ENCODE measurements at regions not wholly inside any gene's neighbourhood (a gene's known extent, or its start where the extent isn't known, plus 50 kb on each side); places are given as distances from the start of the nearest gene placed in this dataset.

GRCh38 chr1:87894062-87894461, 565.4 kb downstream of the LMO4 start:
- Mint-ChIP-seq H3K27me3 (ENCODE audit: low read depth in 3 of 3) (no peaks in the 10 kb centered on the region), H3K4me1 (no peaks in the 10 kb centered on the region), H3K27ac (no peak overlapping the region), H3K4me3 (no peak overlapping the region), H3K9me3 (peaks cover 0 to 3% (median 0%) of the 10 kb centered on the region in 7 donors), H3K36me3 (no peaks in the 10 kb centered on the region)
- no peak overlapping the region for H3K4me3 ChIP-seq (replicated peaks in 1 of 3; ENCODE audit: low read depth in 2 of 3, low read length in 3 of 3)
- no peak overlapping the region for H2AFZ ChIP-seq (ENCODE audit: insufficient read depth, low read depth, low read length, poor library complexity, severe bottlenecking)
- TF ChIP-seq CTCF (IDR thresholded peaks at IDR 0.05) = no peak
- H3K4me1 ChIP-seq (ENCODE audit: control insufficient read depth in 1 of 2, insufficient read depth in 2 of 2, low read length in 2 of 2) = no peaks in the 10 kb centered on the region
- no peak overlapping the region for H3K4me2 ChIP-seq (replicated peaks; ENCODE audit: extremely low read depth, low read length, poor library complexity, severe bottlenecking)
- intact Hi-C loops (cut with micrococcal nuclease) = no loop called here
- no peaks in the 10 kb centered on the region for H3K79me2 ChIP-seq (ENCODE audit: insufficient read depth, low read length)
- H3K36me3 ChIP-seq (replicated peaks in 1 of 2; ENCODE audit: control insufficient read depth in 1 of 2, insufficient read depth in 2 of 2, low read length in 2 of 2) = no peaks in the 10 kb centered on the region
- H3K9ac ChIP-seq (ENCODE audit: insufficient read depth, low read length, poor library complexity, severe bottlenecking) = no peak overlapping the region
- no CpG with 5 or more reads among the region's 1 CpG for WGBS (ENCODE audit: insufficient coverage)
- H3K27ac ChIP-seq (ENCODE audit: low read depth in 1 of 2, low read length in 2 of 2) = no peak overlapping the region
- no peak for DNase-seq
- H3K27me3 ChIP-seq (ENCODE audit: control insufficient read depth in 2 of 2, insufficient read depth in 2 of 2, low read length in 2 of 2) = no peaks in the 10 kb centered on the region
- no peaks in the 10 kb centered on the region for H3K9me3 ChIP-seq (replicated peaks in 1 of 2; ENCODE audit: control insufficient read depth in 1 of 2, insufficient read depth in 1 of 2, low read length in 2 of 2)
- no peaks in the 10 kb centered on the region for H4K20me1 ChIP-seq (ENCODE audit: insufficient read depth, low read length)

GRCh38 chr1:87897481-87897880, 568.8 kb downstream of the LMO4 start:
- H2AFZ ChIP-seq (ENCODE audit: insufficient read depth, low read depth, low read length, poor library complexity, severe bottlenecking) = no peak overlapping the region
- no peak for DNase-seq
- H3K27me3 Mint-ChIP-seq (ENCODE audit: low read depth in 3 of 3) = no peaks in the 10 kb centered on the region
- H3K79me2 ChIP-seq (ENCODE audit: insufficient read depth, low read length) = no peaks in the 10 kb centered on the region
- H3K4me3 ChIP-seq (replicated peaks in 1 of 3; ENCODE audit: low read depth in 2 of 3, low read length in 3 of 3) = no peak overlapping the region
- H3K27me3 ChIP-seq (ENCODE audit: control insufficient read depth in 2 of 2, insufficient read depth in 2 of 2, low read length in 2 of 2) = no peaks in the 10 kb centered on the region
- H3K36me3 Mint-ChIP-seq = no peaks in the 10 kb centered on the region
- H3K27ac ChIP-seq (ENCODE audit: low read depth in 1 of 2, low read length in 2 of 2) = no peak overlapping the region
- H3K4me1 Mint-ChIP-seq = peaks cover 1% of the 10 kb centered on the region
- no peak overlapping the region for H3K9ac ChIP-seq (ENCODE audit: insufficient read depth, low read length, poor library complexity, severe bottlenecking)
- intact Hi-C loops (cut with micrococcal nuclease) = no loop called here
- H3K4me1 ChIP-seq (ENCODE audit: control insufficient read depth in 1 of 2, insufficient read depth in 2 of 2, low read length in 2 of 2) = peaks cover 4 to 5% of the 10 kb centered on the region in 2 donors
- no peaks in the 10 kb centered on the region for H3K9me3 ChIP-seq (replicated peaks in 1 of 2; ENCODE audit: control insufficient read depth in 1 of 2, insufficient read depth in 1 of 2, low read length in 2 of 2)
- WGBS (ENCODE audit: insufficient coverage) = no CpG with 5 or more reads among the region's 1 CpG
- peaks cover 0 to 3% (median 0%) of the 10 kb centered on the region in 7 donors for H3K9me3 Mint-ChIP-seq
- no peaks in the 10 kb centered on the region for H4K20me1 ChIP-seq (ENCODE audit: insufficient read depth, low read length)
- no peak overlapping the region for H3K4me3 Mint-ChIP-seq
- no peak for TF ChIP-seq CTCF (IDR thresholded peaks at IDR 0.05)
- H3K4me2 ChIP-seq (replicated peaks; ENCODE audit: extremely low read depth, low read length, poor library complexity, severe bottlenecking) = no peak overlapping the region
- H3K36me3 ChIP-seq (replicated peaks in 1 of 2; ENCODE audit: control insufficient read depth in 1 of 2, insufficient read depth in 2 of 2, low read length in 2 of 2) = no peaks in the 10 kb centered on the region
- H3K27ac Mint-ChIP-seq = no peak overlapping the region

Data from CD14-positive monocyte (primary cell).